OCI-LY1 (cell line): ENCODE measurements at regions not wholly inside any gene's neighbourhood (a gene's known extent, or its start where the extent isn't known, plus 50 kb on each side); places are given as distances from the start of the nearest gene placed in this dataset.

Experiments
- H2AFZ ChIP-seq: fragments of 200-600 bp; sonication (generic), shearing (Covaris generic); 2 replicates; pipeline ENCODE4 v1.6.0; 2014; ENCODE audit warnings: antibody characterized with exemption, mild to moderate bottlenecking, low read length
- H3F3A ChIP-seq: fragments of 200-600 bp; sonication (generic), shearing (Covaris generic); 2 replicates; pipeline ENCODE4 v1.6.0; 2014; ENCODE audit warnings: mild to moderate bottlenecking, antibody characterized with exemption, low read length, moderate library complexity; ENCODE audit not compliant: insufficient read depth
- H3K27ac ChIP-seq: fragments of 200-600 bp; sonication (generic); 2 replicates; pipeline ENCODE4 v1.5.1; 2014; ENCODE audit warnings: low read length, mixed run types, mild to moderate bottlenecking, low read depth; ENCODE audit not compliant: poor library complexity, severe bottlenecking
- H3K27me3 ChIP-seq: fragments of 200-600 bp; sonication (generic); 2 replicates; pipeline ENCODE4 v1.6.0; 2014; ENCODE audit warnings: antibody characterized with exemption, mild to moderate bottlenecking, low read length, moderate library complexity; ENCODE audit not compliant: insufficient read depth
- H3K36me3 ChIP-seq: fragments of 200-600 bp; sonication (generic); 2 replicates; pipeline ENCODE4 v1.6.1; 2014; ENCODE audit warnings: mild to moderate bottlenecking, antibody characterized with exemption, low read length, moderate library complexity, mixed read lengths; ENCODE audit not compliant: insufficient read depth
- H3K4me1 ChIP-seq: fragments of 200-600 bp; sonication (generic); 2 replicates; pipeline ENCODE4 v1.5.1; 2014; ENCODE audit warnings: mild to moderate bottlenecking, low read length, moderate library complexity; ENCODE audit not compliant: insufficient read depth, severe bottlenecking
- H3K4me2 ChIP-seq: fragments of 200-600 bp; sonication (generic), shearing (Covaris generic); 2 replicates; pipeline ENCODE4 v1.6.1; 2014; ENCODE audit warnings: low read length
- H3K4me3 ChIP-seq: fragments of 200-600 bp; sonication (generic); 2 replicates; pipeline ENCODE4 v1.5.1; 2014; ENCODE audit warnings: low read length, low read depth, mild to moderate bottlenecking, mixed read lengths; ENCODE audit not compliant: poor library complexity, severe bottlenecking
- H3K79me2 ChIP-seq: fragments of 200-600 bp; shearing (Covaris generic); 2 replicates; pipeline ENCODE4 v1.6.1; 2016; ENCODE audit warnings: mixed run types, low read length, mixed read lengths; ENCODE audit not compliant: insufficient read depth
- H3K9ac ChIP-seq: fragments of 200-600 bp; sonication (generic), shearing (Covaris generic); 2 replicates; pipeline ENCODE4 v1.6.1; 2014; ENCODE audit warnings: mild to moderate bottlenecking, low read length, mixed read lengths
- H3K9me2 ChIP-seq: fragments of 200-600 bp; sonication (generic), shearing (Covaris generic); 2 replicates; pipeline ENCODE4 v1.6.1; 2014; ENCODE audit warnings: low read depth, mild to moderate bottlenecking, low read length, mixed read lengths
- H3K9me3 ChIP-seq: fragments of 200-600 bp; shearing (Covaris generic); 2 replicates; pipeline ENCODE4 v1.6.1; 2014; ENCODE audit warnings: low read length, mixed read lengths
- H4K20me1 ChIP-seq: fragments of 200-600 bp; sonication (generic), shearing (Covaris generic); 2 replicates; pipeline ENCODE4 v1.6.0; 2016; ENCODE audit warnings: mild to moderate bottlenecking, low read length; ENCODE audit not compliant: insufficient read depth
- CTCF ChIP-seq: fragments of 200-600 bp; sonication (generic), shearing (Covaris generic); IDR thresholded peaks from 2 replicates; pipeline ENCODE4 v1.5.1; 2017; ENCODE audit warnings: mild to moderate bottlenecking, antibody characterized with exemption, low read length, moderate library complexity, mixed read lengths
- EZH2 ChIP-seq: fragments of 200-600 bp; sonication (generic), shearing (Covaris generic); IDR thresholded peaks from 2 replicates; pipeline ENCODE4 v1.8.0; 2017; ENCODE audit warnings: borderline replicate concordance, mixed run types, mild to moderate bottlenecking, antibody characterized with exemption, low read length, moderate library complexity, mixed read lengths

- no peak overlapping the region for H3K4me2 ChIP-seq
- H3K27me3 ChIP-seq = no peaks in the 10 kb centered on the region
- no peaks in the 10 kb centered on the region for H3K36me3 ChIP-seq
- H3K4me3 ChIP-seq = no peak overlapping the region
- H4K20me1 ChIP-seq = no peaks in the 10 kb centered on the region
- no peak overlapping the region for H2AFZ ChIP-seq
- H3K9me3 ChIP-seq = no peaks in the 10 kb centered on the region
- no peaks in the 10 kb centered on the region for H3K79me2 ChIP-seq
- TF ChIP-seq CTCF (no peak), EZH2 (no peak)
- no peaks in the 10 kb centered on the region for H3K9me2 ChIP-seq
- H3K4me1 ChIP-seq = no peaks in the 10 kb centered on the region
- no peak overlapping the region for H3K9ac ChIP-seq
- no peak overlapping the region for H3K27ac ChIP-seq
- no peaks in the 10 kb centered on the region for H3F3A ChIP-seq
Measured at GRCh38 chr1:209375097-209375496, 208.4 kb upstream of the CAMK1G start.

GRCh38 chr1:209375671-209376365 lies 207.7 kb upstream of the CAMK1G start:
- Histone ChIP-seq H3K27ac (no peak overlapping the region), H3K9ac (no peak overlapping the region), H3K4me2 (no peak overlapping the region), H3K4me3 (no peak overlapping the region), H3F3A (no peaks in the 10 kb centered on the region), H3K27me3 (no peaks in the 10 kb centered on the region), H3K36me3 (no peaks in the 10 kb centered on the region), H3K79me2 (no peaks in the 10 kb centered on the region), H4K20me1 (no peaks in the 10 kb centered on the region), H3K9me2 (no peaks in the 10 kb centered on the region), H3K4me1 (no peaks in the 10 kb centered on the region), H3K9me3 (no peaks in the 10 kb centered on the region), H2AFZ (no peak overlapping the region)
- no peak for TF ChIP-seq EZH2
- TF ChIP-seq CTCF = no peak

- Histone ChIP-seq H3K36me3 (no peaks in the 10 kb centered on the region), H3K4me1 (no peaks in the 10 kb centered on the region), H3K4me3 (no peak overlapping the region), H3K27me3 (no peaks in the 10 kb centered on the region), H3K9me3 (no peaks in the 10 kb centered on the region), H3K9me2 (no peaks in the 10 kb centered on the region), H3K27ac (no peak overlapping the region), H3F3A (no peaks in the 10 kb centered on the region), H3K4me2 (no peak overlapping the region), H3K79me2 (no peaks in the 10 kb centered on the region), H2AFZ (no peak overlapping the region), H3K9ac (no peak overlapping the region), H4K20me1 (no peaks in the 10 kb centered on the region)
- TF ChIP-seq EZH2 (no peak), CTCF (no peak)
Measured at GRCh38 chr1:209376774-209377173, 206.7 kb upstream of the CAMK1G start.
